ENCODE measurements at regions not wholly inside any gene's neighbourhood (a gene's known extent, or its start where the extent isn't known, plus 50 kb on each side); places are given as distances from the start of the nearest gene placed in this dataset.

- Histone ChIP-seq H3K9ac (ENCODE audit: insufficient read depth, low read depth, low read length) (no peak overlapping the region), H3K4me2 (ENCODE audit: low read depth, low read length) (peak overlapping the region; percentile 16), H3K36me3 (replicated peaks in 1 of 2; ENCODE audit: control insufficient read depth in 1 of 2, insufficient read depth in 2 of 2, low read length in 2 of 2) (peaks cover 34 to 74% of the 10 kb centered on the region in 2 experiments), H3K79me2 (ENCODE audit: insufficient read depth, low read length) (peaks cover 78% of the 10 kb centered on the region), H3K27ac (ENCODE audit: extremely low read length, insufficient read depth, low read length) (peak overlapping the region; percentile 52), H3K9me3 (ENCODE audit: low read length) (no peaks in the 10 kb centered on the region), H3K27me3 (ENCODE audit: control insufficient read depth in 1 of 2, insufficient read depth in 2 of 2, low read length in 2 of 2) (no peaks in the 10 kb centered on the region), H3K4me1 (ENCODE audit: insufficient read depth, low read length) (peaks cover 55% of the 10 kb centered on the region), H3K4me3 (replicated peaks in 1 of 3; ENCODE audit: insufficient read depth in 1 of 3, low read depth in 2 of 3, low read length in 3 of 3) (no peak overlapping the region), H2AFZ (ENCODE audit: low read length) (no peak overlapping the region), H4K20me1 (ENCODE audit: insufficient read depth, low read length) (peaks cover 57% of the 10 kb centered on the region; the same call in 1 of the 2 replicates)
- 90% methylated on average over 16 of the region's 16 CpGs for WGBS (ENCODE audit: low lambda C conversion rate)
- ATAC-seq (no peak), FAIRE-seq (no peak), DNase-seq (ENCODE audit: low spot score) (no peak)
- POLR2A ChIA-PET: no interaction called here
- CTCF ChIA-PET (ENCODE audit: low intra/inter-chr PET ratio, low total read pairs): no interaction called here
- intact Hi-C loops (cut with micrococcal nuclease; ENCODE audit: unreplicated experiment): no loop called here
- in situ Hi-C loops (cut with HindIII; ENCODE audit: extremely low pct_ligation_motif_present, low pct_unique_long_range_greater_than_20kb): no loop called here
- BruUV-seq (replicated peaks): no TSS peak
- TF ChIP-seq ZNF10 (CRISPR knock-in tag; IDR thresholded peaks at IDR 0.05; ENCODE audit: borderline replicate concordance, low read depth): no peak
- no peak for TF ChIP-seq ZFY (CRISPR knock-in tag; IDR thresholded peaks at IDR 0.05)
- no peak for TF ChIP-seq FOXO1 (CRISPR knock-in tag; IDR thresholded peaks at IDR 0.05)
- no peak for TF ChIP-seq SKIL (CRISPR knock-in tag; IDR thresholded peaks at IDR 0.05; ENCODE audit: borderline replicate concordance)
- no peak for TF ChIP-seq ZNF296 (CRISPR knock-in tag; conservative IDR thresholded peaks at IDR 0.05)
- TF ChIP-seq ZNF547 (CRISPR knock-in tag; IDR thresholded peaks at IDR 0.05): no peak
- TF ChIP-seq ELF1 (CRISPR knock-in tag; IDR thresholded peaks at IDR 0.05): no peak
- no peak for TF ChIP-seq ZNF230 (CRISPR knock-in tag; IDR thresholded peaks at IDR 0.05)
- TF ChIP-seq ZNF552 (CRISPR knock-in tag; IDR thresholded peaks at IDR 0.05; ENCODE audit: borderline replicate concordance): no peak
- no peak for TF ChIP-seq ZNF878 (CRISPR knock-in tag; IDR thresholded peaks at IDR 0.05)
- no peak for TF ChIP-seq MAFK (conservative IDR thresholded peaks at IDR 0.05 in 1 of 2, IDR thresholded peaks at IDR 0.05 in 1 of 2; ENCODE audit: low read length in 2 of 2)
- TF ChIP-seq ZFP82 (CRISPR knock-in tag; IDR thresholded peaks at IDR 0.05; ENCODE audit: borderline replicate concordance): 0 out of 2 replicates have a peak, but pooled peaks have one; percentile 26
- TF ChIP-seq ZNF564 (CRISPR knock-in tag; IDR thresholded peaks at IDR 0.05): 0 out of 2 replicates have a peak, but pooled peaks have one; percentile 17
- TF ChIP-seq PHF21A (CRISPR knock-in tag; IDR thresholded peaks at IDR 0.05): no peak
- TF ChIP-seq HOXA9 (CRISPR knock-in tag; IDR thresholded peaks at IDR 0.05; ENCODE audit: borderline replicate concordance): no peak
- no peak for TF ChIP-seq MAFF (IDR thresholded peaks at IDR 0.05; ENCODE audit: low read depth, low read length)
- 0 out of 2 replicates have a peak, but pooled peaks have one; percentile 1 for TF ChIP-seq MAX (IDR thresholded peaks at IDR 0.05)
- TF ChIP-seq DMAP1 (CRISPR knock-in tag; IDR thresholded peaks at IDR 0.05): 0 out of 2 replicates have a peak, but pooled peaks have one; percentile 4
- TF ChIP-seq GATAD2A (CRISPR knock-in tag; IDR thresholded peaks at IDR 0.05): no peak
- no peak for TF ChIP-seq ZNF446 (CRISPR knock-in tag; IDR thresholded peaks at IDR 0.05)
- TF ChIP-seq POLR2AphosphoS2 (IDR thresholded peaks at IDR 0.05; ENCODE audit: low read depth, low read length): no peak
- TF ChIP-seq MTF1 (CRISPR knock-in tag; IDR thresholded peaks at IDR 0.05): no peak
- no peak for TF ChIP-seq SOX5 (CRISPR knock-in tag; IDR thresholded peaks at IDR 0.05; ENCODE audit: borderline replicate concordance)
- TF ChIP-seq SYNCRIP (IDR thresholded peaks at IDR 0.05; ENCODE audit: insufficient read depth, low read depth, low read length): no peak
- no peak for TF ChIP-seq GMEB2 (CRISPR knock-in tag; IDR thresholded peaks at IDR 0.05; ENCODE audit: low read depth)
These were observed 174.9 kb downstream of the SEC14L1 start for GRCh38 chr17:77315551-77316190.

All from HepG2 (cell line).